HL-60 (cell line): ENCODE measurements at regions not wholly inside any gene's neighbourhood (a gene's known extent, or its start where the extent isn't known, plus 50 kb on each side); places are given as distances from the start of the nearest gene placed in this dataset.

Experiments used
- DNase-seq, 2 experiments: peaks; one replicate each; pipeline ENCODE4 v3.0.0-alpha.2; 2010 to 2020; ENCODE audit warnings: low read depth in 1 of 2, low spot score in 1 of 2
- H3K27ac ChIP-seq: fragments of 250-450 bp; sonication (Bioruptor Pico); replicated peaks from 2 replicates; pipeline ENCODE4 v1.5.1; 2020; ENCODE audit warnings: mild to moderate bottlenecking, moderate library complexity
- H3K27me3 ChIP-seq: fragments of 250-450 bp; sonication (Bioruptor Pico); 2 replicates; pipeline ENCODE4 v1.5.1; 2021; ENCODE audit warnings: mild to moderate bottlenecking, moderate library complexity; ENCODE audit not compliant: insufficient read depth, poor library complexity, severe bottlenecking
- H3K4me3 ChIP-seq: replicated peaks from 2 replicates; pipeline ENCODE4 v1.5.1; 2011; ENCODE audit warnings: mild to moderate bottlenecking, control low read depth, low read length; ENCODE audit not compliant: insufficient read depth
- GABPA ChIP-seq: IDR thresholded peaks from 2 replicates; pipeline ENCODE4 v1.6.1; 2012; ENCODE audit warnings: low read depth
- POLR2AphosphoS5 ChIP-seq: IDR thresholded peaks from 2 replicates; pipeline ENCODE4 v1.6.1; 2012; ENCODE audit warnings: low read depth
- REST ChIP-seq: IDR thresholded peaks from 2 replicates; pipeline ENCODE4 v1.6.1; 2012; ENCODE audit warnings: low read depth; ENCODE audit not compliant: insufficient replicate concordance
- SPI1 ChIP-seq: IDR thresholded peaks from 2 replicates; pipeline ENCODE4 v1.6.1; 2012; ENCODE audit warnings: low read depth, mild to moderate bottlenecking, borderline replicate concordance
- TF ChIP-seq, protein P1 (sequence below): IDR thresholded peaks from one replicate; pipeline ENCODE4 v1.5.1; 2011; ENCODE audit warnings: low read length, control low read depth, inconsistent platforms; ENCODE audit not compliant: insufficient read depth

DNA sequence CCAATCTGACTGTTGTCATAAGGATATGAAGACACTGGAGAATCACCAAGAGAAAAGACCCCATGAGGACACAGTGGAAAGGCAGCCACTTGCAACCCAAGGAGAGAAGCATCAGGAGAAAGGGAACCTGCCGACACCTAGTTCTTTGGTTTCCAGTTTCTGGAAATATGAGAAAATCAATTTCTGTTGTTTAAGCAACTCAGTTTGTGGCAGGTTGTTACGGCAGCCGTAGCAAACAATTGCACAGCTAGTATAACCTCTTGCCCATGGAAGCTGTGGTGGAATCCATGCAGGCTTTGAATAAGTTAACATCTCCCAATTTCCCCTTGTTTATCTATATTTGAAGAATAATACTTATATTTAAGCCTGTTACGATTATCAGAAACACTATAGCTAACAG lies 1103.0 kb upstream of the PHF14 start:
- Histone ChIP-seq H3K27me3 (no peaks in the 10 kb centered on the region), H3K4me3 (no peak overlapping the region), H3K27ac (no peak overlapping the region)
- no peak for DNase-seq
- no peak for TF ChIP-seq POLR2AphosphoS5
- TF ChIP-seq REST, result no peak
- TF ChIP-seq SPI1, result no peak
- TF ChIP-seq, protein P1, sequence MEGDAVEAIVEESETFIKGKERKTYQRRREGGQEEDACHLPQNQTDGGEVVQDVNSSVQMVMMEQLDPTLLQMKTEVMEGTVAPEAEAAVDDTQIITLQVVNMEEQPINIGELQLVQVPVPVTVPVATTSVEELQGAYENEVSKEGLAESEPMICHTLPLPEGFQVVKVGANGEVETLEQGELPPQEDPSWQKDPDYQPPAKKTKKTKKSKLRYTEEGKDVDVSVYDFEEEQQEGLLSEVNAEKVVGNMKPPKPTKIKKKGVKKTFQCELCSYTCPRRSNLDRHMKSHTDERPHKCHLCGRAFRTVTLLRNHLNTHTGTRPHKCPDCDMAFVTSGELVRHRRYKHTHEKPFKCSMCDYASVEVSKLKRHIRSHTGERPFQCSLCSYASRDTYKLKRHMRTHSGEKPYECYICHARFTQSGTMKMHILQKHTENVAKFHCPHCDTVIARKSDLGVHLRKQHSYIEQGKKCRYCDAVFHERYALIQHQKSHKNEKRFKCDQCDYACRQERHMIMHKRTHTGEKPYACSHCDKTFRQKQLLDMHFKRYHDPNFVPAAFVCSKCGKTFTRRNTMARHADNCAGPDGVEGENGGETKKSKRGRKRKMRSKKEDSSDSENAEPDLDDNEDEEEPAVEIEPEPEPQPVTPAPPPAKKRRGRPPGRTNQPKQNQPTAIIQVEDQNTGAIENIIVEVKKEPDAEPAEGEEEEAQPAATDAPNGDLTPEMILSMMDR, result no peak
- TF ChIP-seq GABPA, result no peak

DNA sequence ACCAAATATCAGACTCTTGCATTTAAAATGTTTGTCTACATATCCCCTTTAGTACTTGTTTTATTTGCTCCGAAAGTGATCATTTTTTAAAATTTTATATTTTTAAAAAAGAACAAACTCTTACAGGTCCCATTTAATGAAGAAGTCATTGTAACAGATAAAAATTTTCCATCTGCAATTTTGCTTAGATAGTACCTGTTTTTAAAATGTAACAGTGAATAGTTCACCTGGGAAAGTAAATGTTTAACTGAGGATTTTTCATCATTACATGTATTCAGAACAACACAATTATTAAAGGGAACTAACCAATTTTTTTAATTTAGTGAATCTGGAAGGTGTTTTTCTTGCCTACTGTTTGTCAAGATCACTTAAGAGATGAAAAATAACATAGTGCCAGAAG lies 1099.5 kb upstream of the PHF14 start:
- no peak overlapping the region for H3K27ac ChIP-seq
- H3K4me3 ChIP-seq, result no peak overlapping the region
- DNase-seq, result no peak
- no peaks in the 10 kb centered on the region for H3K27me3 ChIP-seq
- TF ChIP-seq, protein P1, result no peak
- TF ChIP-seq SPI1, result no peak
- no peak for TF ChIP-seq GABPA
- TF ChIP-seq POLR2AphosphoS5, result no peak
- TF ChIP-seq REST, result no peak

DNA sequence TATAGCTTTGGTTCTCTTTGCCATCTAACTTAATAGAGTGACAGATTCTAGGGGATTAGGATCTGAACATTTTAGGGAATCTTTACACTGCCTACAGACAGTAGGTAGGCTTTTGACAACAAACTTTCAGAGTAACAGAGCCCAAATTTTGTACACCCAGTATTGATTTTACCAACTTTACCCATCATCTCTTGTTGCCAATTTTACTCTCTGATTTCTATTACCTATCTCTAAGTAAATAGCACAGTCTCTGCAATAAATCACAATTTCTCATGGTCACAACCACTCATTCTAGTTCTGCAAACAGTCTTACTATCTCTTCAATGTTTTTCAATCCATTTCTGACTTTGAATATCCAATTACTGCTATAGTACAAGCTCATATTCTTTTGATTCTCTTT lies 1097.6 kb upstream of the PHF14 start:
- Histone ChIP-seq H3K4me3 (no peak overlapping the region), H3K27ac (no peak overlapping the region), H3K27me3 (no peaks in the 10 kb centered on the region)
- DNase-seq, result no peak
- TF ChIP-seq, protein P1, result no peak
- no peak for TF ChIP-seq SPI1

DNA sequence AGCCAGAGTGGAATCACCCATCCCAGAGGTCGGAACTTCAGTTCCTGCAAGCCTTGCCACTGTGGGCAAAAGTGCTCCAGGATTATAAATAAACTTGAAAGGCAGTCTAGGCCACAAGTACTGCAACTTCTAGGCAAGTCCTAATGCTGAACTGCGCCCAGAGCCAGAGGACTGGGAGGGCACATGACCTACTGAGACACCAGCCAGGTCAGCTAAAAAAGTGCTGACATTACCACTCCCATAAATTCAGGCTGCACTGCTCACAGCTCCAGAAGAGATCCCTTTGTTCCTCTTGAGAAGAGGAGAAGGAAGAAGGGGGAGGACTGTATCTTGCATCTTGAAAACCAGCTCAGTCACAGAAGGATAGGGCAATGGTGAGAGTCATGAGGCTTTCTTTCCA lies 1084.1 kb upstream of the PHF14 start:
- no peak for DNase-seq
- no peak overlapping the region for H3K4me3 ChIP-seq
- H3K27ac ChIP-seq, result no peak overlapping the region
- no peak for TF ChIP-seq SPI1
- no peak for TF ChIP-seq POLR2AphosphoS5
- TF ChIP-seq, protein P1, result no peak
- TF ChIP-seq REST, result no peak
- TF ChIP-seq GABPA, result no peak
- H3K27me3 ChIP-seq, result no peaks in the 10 kb centered on the region
